GM19240 (cell line): ENCODE measurements at regions not wholly inside any gene's neighbourhood (a gene's known extent, or its start where the extent isn't known, plus 50 kb on each side); places are given as distances from the start of the nearest gene placed in this dataset.

Experiments
- DNase-seq: peaks from one replicate; pipeline ENCODE4 v3.0.0; 2011; ENCODE audit warnings: low spot score; ENCODE audit not compliant: insufficient read length

GRCh38 chr10:52906046-52906445, 133.5 kb upstream of the MBL2 start:
- no peak for DNase-seq

GRCh38 chr10:52903397-52903938, 130.9 kb upstream of the MBL2 start:
- DNase-seq = no peak

DNA sequence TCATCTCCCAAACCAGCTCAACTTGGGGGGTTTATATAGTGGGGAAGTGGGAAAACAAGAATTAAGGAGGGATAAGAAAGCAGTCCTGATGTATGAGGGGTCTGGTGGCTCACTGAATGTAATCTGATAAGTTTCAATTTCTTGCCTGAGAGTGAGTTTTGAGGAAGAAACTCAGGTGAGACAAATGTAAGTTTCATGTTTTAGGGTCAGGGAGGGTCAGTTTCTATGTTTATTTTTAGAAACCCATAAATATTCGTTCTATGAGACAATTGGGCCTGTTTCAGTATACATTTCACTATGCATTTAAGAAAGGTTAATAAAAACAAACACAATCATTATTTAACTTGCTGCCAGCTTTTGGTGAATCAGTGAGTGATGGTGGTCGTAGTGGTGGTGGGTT, 128.0 kb upstream of the MBL2 start:
- DNase-seq = no peak

DNA sequence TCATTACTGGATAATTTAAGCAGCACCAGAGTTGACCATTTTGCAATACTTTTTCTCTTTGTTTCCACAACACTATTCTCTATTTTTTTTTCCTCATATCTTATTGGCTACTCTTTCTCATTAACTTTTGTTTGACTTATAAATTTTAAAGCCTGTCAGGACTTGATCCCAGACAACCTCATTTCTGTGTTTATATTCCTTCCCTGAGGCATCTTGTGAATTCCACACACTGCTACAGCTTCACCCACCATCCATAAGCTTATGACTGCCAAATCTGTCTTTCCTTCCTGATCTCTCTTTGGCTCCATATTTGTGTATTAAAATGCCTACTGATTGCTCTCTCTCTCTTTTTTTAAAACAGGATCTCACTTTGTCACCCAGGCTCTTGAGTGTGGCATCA, 124.6 kb upstream of the MBL2 start:
- no peak for DNase-seq

GRCh38 chr10:52895059-52895458, 122.5 kb upstream of the MBL2 start:
- no peak for DNase-seq

DNA sequence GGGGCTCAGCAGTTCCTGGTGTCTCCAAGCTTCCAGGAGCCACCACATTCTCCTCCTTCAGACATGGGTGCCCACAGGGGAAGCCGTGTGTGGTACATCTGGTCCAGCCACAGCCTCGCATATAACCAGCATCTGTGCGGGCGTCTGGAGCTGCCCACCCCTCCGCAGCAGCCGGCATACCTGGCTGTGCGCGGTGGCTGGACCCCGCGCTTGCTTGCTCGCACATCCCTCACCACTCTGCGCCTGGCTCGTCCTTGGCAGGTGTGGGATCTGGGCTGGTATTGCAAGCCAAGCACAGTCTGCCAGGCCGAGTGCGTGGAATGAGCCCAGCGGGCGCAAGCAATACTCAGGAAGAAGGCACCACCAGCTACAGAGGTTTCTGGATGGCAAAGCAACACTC, 117.7 kb upstream of the MBL2 start:
- DNase-seq = no peak

GRCh38 chr10:52889611-52890010, 117.0 kb upstream of the MBL2 start:
- DNase-seq = no peak

DNA sequence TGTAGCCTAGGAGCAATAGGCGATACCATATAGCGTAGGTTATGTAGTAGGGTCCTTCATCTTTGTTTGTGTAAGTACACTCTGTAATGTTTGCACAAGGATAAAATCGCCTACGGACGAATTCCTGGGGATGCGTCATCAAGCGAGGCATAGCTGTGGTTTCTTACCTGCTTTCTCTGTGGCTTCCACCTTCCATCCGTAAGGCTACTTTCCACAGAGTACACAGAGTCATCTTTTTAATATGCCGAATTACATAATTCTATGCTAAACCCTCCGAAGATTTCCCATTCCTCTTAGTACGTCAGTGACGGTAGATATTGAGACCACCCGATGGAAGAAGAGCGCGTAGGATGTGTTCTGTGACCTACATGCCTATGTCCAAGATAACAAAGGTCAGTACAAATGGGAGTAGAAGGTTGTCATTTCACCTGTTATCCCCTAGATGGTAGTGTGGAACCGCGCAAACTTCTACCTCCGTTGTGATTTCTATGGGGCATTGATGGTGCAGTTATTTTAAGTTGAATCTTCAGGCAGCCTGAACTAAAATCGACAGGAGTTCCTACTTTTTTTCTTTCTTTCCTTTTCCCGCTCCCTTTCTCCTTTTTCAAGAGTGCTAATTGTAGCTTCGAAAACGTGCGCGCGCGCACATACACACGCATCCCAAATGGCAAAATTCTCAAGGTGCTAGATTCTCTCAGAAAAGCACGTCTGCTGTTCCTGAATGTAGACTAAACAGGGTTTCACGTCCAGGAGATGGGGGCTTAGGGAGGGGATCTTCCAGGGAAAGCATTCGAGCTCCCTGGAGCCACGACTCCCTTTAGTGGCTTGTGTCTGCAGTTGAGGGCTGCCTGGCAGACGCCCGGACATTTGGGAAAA, 111.7 kb upstream of the MBL2 start:
- DNase-seq = peak; percentile 13

- no peak for DNase-seq
Observed at GRCh38 chr10:52879091-52879807, 106.7 kb upstream of the MBL2 start.

- DNase-seq = no peak
Observed at GRCh38 chr10:52877451-52877850, 104.9 kb upstream of the MBL2 start.

- no peak for DNase-seq
Observed at GRCh38 chr10:52875336-52875735, 102.8 kb upstream of the MBL2 start.

- no peak for DNase-seq
Observed at GRCh38 chr10:52874581-52874980, 102.0 kb upstream of the MBL2 start.

DNA sequence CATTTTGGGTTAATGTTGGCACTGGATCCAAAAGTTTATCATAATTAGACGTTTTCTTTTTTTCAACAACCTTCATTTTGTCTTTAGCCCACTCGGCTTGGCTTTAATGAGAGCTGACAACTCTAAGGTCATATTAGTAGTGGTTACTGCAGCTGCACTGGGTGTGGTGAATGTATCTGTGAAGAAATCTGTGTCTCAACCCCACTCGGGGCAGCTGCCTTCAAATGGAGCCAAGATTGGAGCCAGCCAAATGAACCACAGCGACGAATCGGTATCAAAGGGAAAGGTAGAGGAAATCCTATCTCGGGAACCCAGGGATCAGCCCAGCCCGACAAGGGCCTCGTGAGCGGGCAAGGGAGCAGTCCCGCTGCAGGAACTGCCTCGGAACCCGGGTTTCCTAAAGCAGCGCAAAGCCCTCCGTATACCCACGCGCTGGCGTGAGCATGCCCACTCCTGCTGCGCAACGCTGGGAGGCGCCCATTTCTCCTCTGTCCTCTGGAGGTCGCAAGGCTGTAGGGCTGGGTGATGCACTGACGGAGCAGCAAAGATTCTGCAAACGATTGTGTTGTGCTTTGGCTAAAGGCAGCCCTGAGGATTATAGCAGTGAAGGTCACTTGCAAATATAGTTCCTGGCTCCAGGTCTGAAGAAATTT, 98.7 kb upstream of the MBL2 start:
- DNase-seq = no peak

DNA sequence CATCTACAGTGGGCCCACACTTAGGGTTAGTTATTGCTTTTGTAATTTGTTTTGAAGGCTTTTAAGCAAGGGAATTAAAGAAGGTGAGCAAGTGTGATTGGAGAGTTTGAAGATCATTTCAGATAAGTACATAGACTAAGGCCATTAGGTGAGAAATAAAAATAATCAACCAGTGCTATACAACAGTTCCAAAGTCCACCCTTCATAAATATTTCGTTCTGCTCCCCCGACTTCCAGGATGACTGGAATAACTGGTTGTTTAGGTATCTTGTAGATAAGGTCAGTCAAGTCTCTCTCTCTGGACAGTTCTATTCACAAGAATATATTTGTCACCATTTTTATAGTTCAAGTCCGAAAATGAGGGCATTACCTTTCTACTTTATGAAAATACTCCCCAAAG, 98.0 kb upstream of the MBL2 start:
- no peak for DNase-seq

DNA sequence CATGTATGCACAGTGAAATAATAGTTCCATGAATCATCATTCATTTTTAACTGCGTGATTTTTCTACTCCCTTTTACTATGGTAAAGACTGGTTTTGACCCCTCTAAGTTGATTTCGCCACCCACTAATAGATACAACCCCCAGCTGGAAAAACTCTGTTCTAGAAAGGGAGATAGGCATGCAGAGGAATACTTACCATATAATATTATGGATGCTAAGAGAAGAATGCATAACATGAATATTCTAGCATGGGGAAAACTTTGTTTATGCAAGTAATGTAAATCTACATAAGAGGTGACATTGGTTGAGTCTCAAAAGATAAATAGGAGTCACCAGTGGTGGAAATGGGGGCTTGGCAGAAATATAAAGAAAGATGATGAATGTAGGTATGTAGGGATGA, 97.3 kb upstream of the MBL2 start:
- DNase-seq = no peak

GRCh38 chr10:52865213-52865612, 92.6 kb upstream of the MBL2 start:
- DNase-seq = no peak

DNA sequence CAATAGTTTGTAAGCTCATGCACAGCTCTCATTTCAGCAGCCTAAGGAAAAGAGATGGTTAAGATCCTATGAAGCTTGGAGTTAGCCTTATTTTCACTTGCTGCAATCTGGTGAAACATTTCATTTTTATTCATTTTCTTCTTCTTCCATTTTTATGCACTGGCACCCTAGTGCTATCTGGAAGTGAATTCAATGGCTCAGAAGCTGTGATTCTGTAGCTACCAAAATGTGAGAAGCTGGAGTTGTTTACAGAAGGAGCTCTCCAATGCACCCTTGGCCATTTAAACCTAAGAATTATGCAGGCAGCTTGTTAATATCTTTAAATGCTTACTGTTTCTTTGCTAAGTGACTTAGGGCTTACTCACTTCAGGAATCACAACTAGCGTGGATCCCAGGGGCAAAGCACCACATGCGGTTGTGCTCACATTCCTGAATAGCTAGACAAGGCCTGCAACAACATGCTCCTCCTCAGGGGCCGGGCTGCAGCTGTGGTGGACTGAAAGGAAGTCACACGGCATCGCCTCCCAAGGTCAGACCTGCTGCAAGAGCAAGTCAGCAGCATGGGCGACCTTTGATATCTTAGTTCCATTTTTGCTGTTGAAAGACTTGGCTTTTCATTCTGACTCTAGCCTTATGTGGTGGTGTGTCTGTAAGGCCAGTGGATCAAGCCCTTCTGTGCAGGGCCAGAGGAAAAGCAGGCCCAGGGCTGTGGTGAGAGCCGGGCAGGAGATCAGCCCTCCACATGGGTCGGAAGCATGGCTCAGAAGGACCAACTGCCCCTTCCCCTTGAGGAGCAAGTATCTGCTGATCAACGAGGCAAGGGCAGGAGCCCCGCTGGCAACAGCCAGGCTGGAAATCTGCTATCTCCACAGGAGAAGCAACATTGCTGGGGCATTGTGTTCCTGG, 91.9 kb upstream of the MBL2 start:
- DNase-seq = no peak

DNA sequence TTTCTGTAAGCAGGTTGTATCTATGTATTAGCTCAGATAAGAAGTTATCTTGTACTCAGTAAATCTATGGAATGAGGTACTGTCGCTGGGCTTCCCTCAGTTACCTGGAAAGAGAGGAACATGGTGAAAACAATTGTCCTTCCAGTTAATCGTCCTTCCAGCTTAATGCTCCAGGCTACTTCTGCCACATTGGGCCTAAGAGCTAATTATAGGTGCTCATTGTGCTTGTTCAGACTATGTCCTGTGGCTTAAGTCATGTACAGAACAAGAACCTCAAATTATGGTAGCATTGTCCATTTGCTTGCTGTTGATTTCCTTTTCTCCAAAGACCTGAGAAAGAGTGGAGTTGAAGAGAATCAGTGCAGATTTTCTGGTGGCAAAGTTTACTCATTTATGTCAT, 86.1 kb upstream of the MBL2 start:
- no peak for DNase-seq

- DNase-seq = no peak
Observed at GRCh38 chr10:52855546-52856325, 83.2 kb upstream of the MBL2 start.

DNA sequence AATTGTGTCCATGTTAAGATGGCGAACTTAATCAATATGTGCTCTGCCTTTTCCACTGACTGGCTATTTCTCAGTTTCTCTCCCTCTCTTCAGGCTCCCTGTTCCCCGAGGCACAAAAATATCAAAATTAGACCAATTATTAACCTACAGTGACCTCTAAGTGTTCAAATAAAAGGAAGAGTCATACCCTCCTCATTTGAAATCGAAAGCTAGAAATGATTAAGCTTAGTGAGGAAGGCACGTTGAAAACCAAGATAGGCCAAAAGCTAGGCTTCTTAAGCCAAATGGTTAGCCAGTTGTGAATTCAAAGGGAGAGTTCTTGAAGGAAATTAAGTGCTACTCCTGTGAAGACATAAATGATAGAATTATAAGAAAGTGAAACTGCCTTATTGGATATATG, 81.1 kb upstream of the MBL2 start:
- DNase-seq = no peak
